HEK293 (cell line): ENCODE measurements at regions not wholly inside any gene's neighbourhood (a gene's known extent, or its start where the extent isn't known, plus 50 kb on each side); places are given as distances from the start of the nearest gene placed in this dataset.

Experiments used
- CTCF ChIA-PET: fragments of 350-600 bp; formaldehyde crosslinking; extraction: SDS; loops from one replicate; lab custom pipeline; 2021; ENCODE audit warnings: antibody characterized with exemption; lab: Yijun Ruan, JAX
- POLR2A ChIA-PET: fragments of 300-600 bp; formaldehyde crosslinking; extraction: SDS; loops from one replicate; lab custom pipeline; 2020; ENCODE audit warnings: antibody characterized with exemption, inconsistent platforms; lab: Yijun Ruan, JAX
- H3K27ac ChIP-seq: fragments of 200-500 bp; sonication (Bioruptor generic); 2 replicates; pipeline ENCODE4 v1.5.1; 2014; ENCODE audit warnings: low read depth, low read length, control low read depth, inconsistent platforms; ENCODE audit errors: extremely low read depth
- H3K36me3 ChIP-seq, 2 experiments: fragments of 200-500 bp in 1 of 2; sonication (Bioruptor generic) in 1 of 2; 1 replicate in 1 of 2; 2 replicates in 1 of 2; pipeline ENCODE4 v1.5.1; 2014 to 2017; ENCODE audit warnings: inconsistent platforms in 2 of 2, low read length in 2 of 2; ENCODE audit not compliant: control insufficient read depth in 2 of 2, insufficient read depth in 1 of 2
- H3K4me1 ChIP-seq: fragments of 200-500 bp; sonication (Bioruptor generic); 2 replicates; pipeline ENCODE4 v1.5.1; 2014; ENCODE audit warnings: mild to moderate bottlenecking, low read length, inconsistent platforms; ENCODE audit not compliant: control insufficient read depth, insufficient read depth
- H3K4me3 ChIP-seq: 2 replicates; pipeline ENCODE4 v1.5.1; 2011; ENCODE audit warnings: low read depth, mild to moderate bottlenecking, control low read depth, low read length, moderate library complexity
- H3K9me3 ChIP-seq: fragments of 200-500 bp; sonication (Bioruptor generic); 2 replicates; pipeline ENCODE4 v1.5.1; 2014; ENCODE audit warnings: low read depth, low read length, inconsistent platforms; ENCODE audit not compliant: control insufficient read depth, insufficient read depth
- CTCF ChIP-seq: fragments of 450-650 bp; formaldehyde crosslinking; IDR thresholded peaks from 2 replicates; pipeline ENCODE4 v1.5.1; 2016; ENCODE audit warnings: missing biosample characterization, missing genetic modification characterization
- MZF1 ChIP-seq: fragments of 450-650 bp; formaldehyde crosslinking; IDR thresholded peaks from 2 replicates; pipeline ENCODE4 v1.5.1; 2017; ENCODE audit warnings: missing biosample characterization, missing genetic modification characterization, borderline replicate concordance
- SALL2 ChIP-seq: fragments of 450-650 bp; formaldehyde crosslinking; IDR thresholded peaks from 2 replicates; pipeline ENCODE4 v1.5.0; 2017; ENCODE audit warnings: missing biosample characterization, mild to moderate bottlenecking, missing genetic modification characterization, borderline replicate concordance
- SP2 ChIP-seq: fragments of 450-650 bp; formaldehyde crosslinking; IDR thresholded peaks from 2 replicates; pipeline ENCODE4 v1.5.1; 2016; ENCODE audit warnings: missing biosample characterization, missing genetic modification characterization
- SP7 ChIP-seq: fragments of 450-650 bp; formaldehyde crosslinking; IDR thresholded peaks from 2 replicates; pipeline ENCODE4 v1.5.1; 2016; ENCODE audit warnings: missing biosample characterization, missing genetic modification characterization
- ZBTB1 ChIP-seq: fragments of 450-650 bp; formaldehyde crosslinking; IDR thresholded peaks from 2 replicates; pipeline ENCODE4 v1.5.1; 2016; ENCODE audit warnings: missing biosample characterization, missing genetic modification characterization
- ZNF10 ChIP-seq: fragments of 450-650 bp; formaldehyde crosslinking; IDR thresholded peaks from 2 replicates; pipeline ENCODE4 v1.5.1; 2017; ENCODE audit warnings: missing biosample characterization, missing genetic modification characterization
- ZNF133 ChIP-seq: fragments of 450-650 bp; formaldehyde crosslinking; IDR thresholded peaks from 2 replicates; pipeline ENCODE4 v1.5.1; 2016; ENCODE audit warnings: missing biosample characterization, missing genetic modification characterization
- ZNF211 ChIP-seq: fragments of 450-650 bp; formaldehyde crosslinking; IDR thresholded peaks from 2 replicates; pipeline ENCODE4 v1.5.1; 2016; ENCODE audit warnings: low read depth, missing biosample characterization, missing genetic modification characterization
- ZNF23 ChIP-seq: fragments of 450-650 bp; formaldehyde crosslinking; IDR thresholded peaks from 2 replicates; pipeline ENCODE4 v1.5.1; 2016; ENCODE audit warnings: missing biosample characterization, missing genetic modification characterization, borderline replicate concordance
- ZNF324 ChIP-seq: fragments of 450-650 bp; formaldehyde crosslinking; IDR thresholded peaks from 2 replicates; pipeline ENCODE4 v1.5.1; 2016; ENCODE audit warnings: missing biosample characterization, missing genetic modification characterization
- ZNF391 ChIP-seq: fragments of 450-650 bp; formaldehyde crosslinking; IDR thresholded peaks from 2 replicates; pipeline ENCODE4 v1.5.1; 2016; ENCODE audit warnings: low read depth, missing biosample characterization, missing genetic modification characterization, borderline replicate concordance
- ZNF398 ChIP-seq: fragments of 450-650 bp; formaldehyde crosslinking; IDR thresholded peaks from 2 replicates; pipeline ENCODE4 v1.5.1; 2017; ENCODE audit warnings: missing biosample characterization, missing genetic modification characterization
- ZNF449 ChIP-seq: fragments of 450-650 bp; formaldehyde crosslinking; IDR thresholded peaks from 2 replicates; pipeline ENCODE4 v1.5.1; 2017; ENCODE audit warnings: missing biosample characterization, mild to moderate bottlenecking, missing genetic modification characterization, moderate library complexity
- ZNF48 ChIP-seq: fragments of 450-650 bp; formaldehyde crosslinking; IDR thresholded peaks from 2 replicates; pipeline ENCODE4 v1.5.1; 2016; ENCODE audit warnings: missing biosample characterization, missing genetic modification characterization
- ZNF518A ChIP-seq: fragments of 450-650 bp; formaldehyde crosslinking; conservative IDR thresholded peaks from 2 replicates; pipeline ENCODE4 v1.5.1; 2016; ENCODE audit warnings: low read depth, missing biosample characterization, missing genetic modification characterization
- ZNF629 ChIP-seq: fragments of 450-650 bp; formaldehyde crosslinking; IDR thresholded peaks from 2 replicates; pipeline ENCODE4 v1.5.1; 2017; ENCODE audit warnings: missing biosample characterization, missing genetic modification characterization
- ZNF654 ChIP-seq: fragments of 450-650 bp; formaldehyde crosslinking; IDR thresholded peaks from 2 replicates; pipeline ENCODE4 v1.5.1; 2016; ENCODE audit warnings: low read depth, missing biosample characterization, missing genetic modification characterization
- ZNF707 ChIP-seq: fragments of 450-650 bp; formaldehyde crosslinking; IDR thresholded peaks from 2 replicates; pipeline ENCODE4 v1.5.1; 2016; ENCODE audit warnings: missing biosample characterization, missing genetic modification characterization
- ZNF785 ChIP-seq: fragments of 450-650 bp; formaldehyde crosslinking; IDR thresholded peaks from 2 replicates; pipeline ENCODE4 v1.5.1; 2016; ENCODE audit warnings: missing biosample characterization, missing genetic modification characterization

- TF ChIP-seq ZNF518A (tag by site-specific recombination) (no peak), MZF1 (tag by site-specific recombination) (no peak), ZNF324 (no peak)
Observed at GRCh38 chr15:62873203-62873602, 169.3 kb upstream of the TPM1 start (continued).

GRCh38 chr15:62874064-62874463 is 168.5 kb upstream of the TPM1 start:
- POLR2A ChIA-PET = no interaction called here
- TF ChIP-seq ZNF654 (tag by site-specific recombination) (no peak), ZNF23 (tag by site-specific recombination) (no peak), ZNF449 (tag by site-specific recombination) (no peak), ZNF707 (tag by site-specific recombination) (no peak), SP2 (tag by site-specific recombination) (no peak), SALL2 (tag by site-specific recombination) (no peak), ZBTB1 (tag by site-specific recombination) (no peak), ZNF391 (no peak), CTCF (tag by site-specific recombination) (no peak), SP7 (tag by site-specific recombination) (no peak), ZNF133 (tag by site-specific recombination) (no peak), ZNF785 (tag by site-specific recombination) (no peak), ZNF48 (tag by site-specific recombination) (no peak), ZNF211 (tag by site-specific recombination) (no peak), ZNF10 (tag by site-specific recombination) (no peak), ZNF629 (no peak), ZNF398 (tag by site-specific recombination) (no peak)
- no peaks in the 10 kb centered on the region for H3K4me1 ChIP-seq
- CTCF ChIA-PET = no interaction called here
- no peak overlapping the region for H3K4me3 ChIP-seq
- no peak overlapping the region for H3K27ac ChIP-seq
- no peaks in the 10 kb centered on the region for H3K9me3 ChIP-seq
- H3K36me3 ChIP-seq = no peaks in the 10 kb centered on the region
